ENCODE measurements at regions not wholly inside any gene's neighbourhood (a gene's known extent, or its start where the extent isn't known, plus 50 kb on each side); places are given as distances from the start of the nearest gene placed in this dataset.

- no peaks in the 10 kb centered on the region for H3K9me3 ChIP-seq
- no peak overlapping the region for H2AFZ ChIP-seq (ENCODE audit: low read depth)
- H3K4me3 ChIP-seq (ENCODE audit: low read depth in 2 of 2, low read length in 1 of 2) = no peak overlapping the region
- TF ChIP-seq GABPA (IDR thresholded peaks at IDR 0.05; ENCODE audit: low read depth) (no peak), NFIC (IDR thresholded peaks at IDR 0.05; ENCODE audit: borderline replicate concordance) (no peak), CHD2 (IDR thresholded peaks at IDR 0.05; ENCODE audit: low read length, partially characterized antibody) (no peak), FOXJ3 (CRISPR knock-in tag; IDR thresholded peaks at IDR 0.05) (no peak), USF2 (IDR thresholded peaks at IDR 0.05; ENCODE audit: borderline replicate concordance, low read depth, low read length) (no peak), ELF1 (IDR thresholded peaks at IDR 0.05) (no peak), RXRA (IDR thresholded peaks at IDR 0.05; ENCODE audit: borderline replicate concordance, low read depth) (no peak)
- H3K79me2 ChIP-seq (ENCODE audit: insufficient read depth) = no peaks in the 10 kb centered on the region
- CTCF ChIA-PET = interaction anchor here (0.6 to 8.8 kb wide), 3 partner anchors 87 to 174 kb away, joined by 3 to 159 read pairs (median 144); partner anchors contain the start of gene ADRA2C
- WGBS (ENCODE audit: low lambda C conversion rate) = 36% methylated on average over 10 of the region's 11 CpGs
- peaks cover 0 to 3% of the 10 kb centered on the region in 2 experiments; a peak in 1 of 4 replicates for H3K4me1 ChIP-seq (ENCODE audit: control insufficient read depth in 1 of 2, insufficient read depth in 2 of 2, low read depth in 1 of 2, low read length in 1 of 2)
- no peak overlapping the region for H3K27ac ChIP-seq (ENCODE audit: low read depth in 2 of 2, low read length in 1 of 2)
- H3K4me2 ChIP-seq = no peak overlapping the region
- H3F3A ChIP-seq (replicated peaks; ENCODE audit: insufficient read depth) = no peaks in the 10 kb centered on the region
- no peaks in the 10 kb centered on the region for H4K20me1 ChIP-seq (ENCODE audit: insufficient read depth)
- no peak for DNase-seq
- H3K9ac ChIP-seq = no peak overlapping the region
- no peaks in the 10 kb centered on the region for H3K36me3 ChIP-seq (replicated peaks in 1 of 2; ENCODE audit: control insufficient read depth in 1 of 2, insufficient read depth in 2 of 2, low read length in 1 of 2)
- no peaks in the 10 kb centered on the region for H3K9me2 ChIP-seq
- H3K27me3 ChIP-seq (ENCODE audit: insufficient read depth) = peaks cover 14% of the 10 kb centered on the region; the same call in 1 of the 2 replicates
- POLR2A ChIA-PET = no interaction called here
These were observed 108.4 kb downstream of the ADRA2C start for GRCh38 chr4:3874525-3875110.

GRCh38 chr4:3875466-3875865, 109.3 kb downstream of the ADRA2C start:
- no peaks in the 10 kb centered on the region for H3K79me2 ChIP-seq (ENCODE audit: insufficient read depth)
- no peak overlapping the region for H3K27ac ChIP-seq (ENCODE audit: low read depth in 2 of 2, low read length in 1 of 2)
- DNase-seq = no peak
- WGBS (ENCODE audit: low lambda C conversion rate) = 14% methylated on average over 4 of the region's 4 CpGs
- H4K20me1 ChIP-seq (ENCODE audit: insufficient read depth) = no peaks in the 10 kb centered on the region
- H2AFZ ChIP-seq (ENCODE audit: low read depth) = no peak overlapping the region
- no peaks in the 10 kb centered on the region for H3F3A ChIP-seq (replicated peaks; ENCODE audit: insufficient read depth)
- no peak overlapping the region for H3K4me2 ChIP-seq
- no peaks in the 10 kb centered on the region for H3K9me3 ChIP-seq
- H3K9me2 ChIP-seq = no peaks in the 10 kb centered on the region
- peaks cover 0 to 7% of the 10 kb centered on the region in 2 experiments; a peak in 1 of 4 replicates for H3K4me1 ChIP-seq (ENCODE audit: control insufficient read depth in 1 of 2, insufficient read depth in 2 of 2, low read depth in 1 of 2, low read length in 1 of 2)
- peaks cover 16% of the 10 kb centered on the region; the same call in 1 of the 2 replicates for H3K27me3 ChIP-seq (ENCODE audit: insufficient read depth)
- ChIA-PET CTCF (interaction anchor here (0.6 to 8.8 kb wide), 3 partner anchors 88 to 175 kb away, joined by 3 to 159 read pairs (median 144); partner anchors contain the start of gene ADRA2C), POLR2A (no interaction called here)
- H3K36me3 ChIP-seq (replicated peaks in 1 of 2; ENCODE audit: control insufficient read depth in 1 of 2, insufficient read depth in 2 of 2, low read length in 1 of 2) = no peaks in the 10 kb centered on the region
- no peak overlapping the region for H3K9ac ChIP-seq
- H3K4me3 ChIP-seq (ENCODE audit: low read depth in 2 of 2, low read length in 1 of 2) = no peak overlapping the region
- TF ChIP-seq RCOR1 (IDR thresholded peaks at IDR 0.05; ENCODE audit: low read length) = no peak
- TF ChIP-seq SIN3A (IDR thresholded peaks at IDR 0.05; ENCODE audit: borderline replicate concordance, low read depth, low read length) = no peak
- TF ChIP-seq RAD21 (IDR thresholded peaks at IDR 0.05; ENCODE audit: low read length) = no peak
- no peak for TF ChIP-seq EP300 (IDR thresholded peaks at IDR 0.05; ENCODE audit: borderline replicate concordance in 1 of 2, low read depth in 1 of 2, low read length in 1 of 2)
- no peak for TF ChIP-seq NRF1 (IDR thresholded peaks at IDR 0.05; ENCODE audit: low read depth, low read length)
- TF ChIP-seq ZBTB33 (IDR thresholded peaks at IDR 0.05; ENCODE audit: borderline replicate concordance, low read depth) = no peak
- no peak for TF ChIP-seq FOXM1 (IDR thresholded peaks at IDR 0.05; ENCODE audit: low read depth)
- TF ChIP-seq GATA2 (CRISPR knock-in tag; IDR thresholded peaks at IDR 0.05) = no peak
- TF ChIP-seq USF2 (IDR thresholded peaks at IDR 0.05; ENCODE audit: borderline replicate concordance, low read depth, low read length) = no peak
- TF ChIP-seq TEAD4 (IDR thresholded peaks at IDR 0.05; ENCODE audit: borderline replicate concordance, insufficient read depth) = no peak
- TF ChIP-seq RFX5 (IDR thresholded peaks at IDR 0.05; ENCODE audit: low read length) = no peak
- TF ChIP-seq MXI1 (IDR thresholded peaks at IDR 0.05; ENCODE audit: low read depth, low read length) = no peak
- no peak for TF ChIP-seq CTCF (IDR thresholded peaks at IDR 0.05)
- no peak for TF ChIP-seq NFIC (IDR thresholded peaks at IDR 0.05; ENCODE audit: borderline replicate concordance)
- TF ChIP-seq MEF2A (IDR thresholded peaks at IDR 0.05; ENCODE audit: borderline replicate concordance, low read depth) = no peak
- TF ChIP-seq CHD2 (IDR thresholded peaks at IDR 0.05; ENCODE audit: low read length, partially characterized antibody) = no peak
- TF ChIP-seq JUND (IDR thresholded peaks at IDR 0.05) = no peak
- no peak for TF ChIP-seq SMC3 (IDR thresholded peaks at IDR 0.05; ENCODE audit: low read depth, low read length)
